Subcutaneous abdominal adipose tissue (tissue), 5 donors: ENCODE measurements at regions not wholly inside any gene's neighbourhood (a gene's known extent, or its start where the extent isn't known, plus 50 kb on each side); places are given as distances from the start of the nearest gene placed in this dataset.
"Not testable (repeated sequence)": the region's sequence is repeated elsewhere in the genome, so short reads cannot be mapped to it uniquely, and the experiment has no call there.

Experiments used
- H3K27ac ChIP-seq: one replicate; pipeline ENCODE4 v1.7.0; 2013; ENCODE audit warnings: low read depth, mild to moderate bottlenecking, inconsistent platforms, low read length, moderate library complexity
- H3K27me3 ChIP-seq, 5 donors: one replicate each; pipeline ENCODE4 v1.7.0; 2013; ENCODE audit warnings: low read length in 5 of 5, inconsistent platforms in 1 of 5; ENCODE audit not compliant: control insufficient read depth in 5 of 5, insufficient read depth in 4 of 5
- H3K36me3 ChIP-seq, 5 donors: one replicate each; pipeline ENCODE4 v1.7.0; 2013; ENCODE audit warnings: low read length in 5 of 5; ENCODE audit not compliant: control insufficient read depth in 5 of 5, insufficient read depth in 5 of 5
- H3K4me1 ChIP-seq, 5 donors: one replicate each; pipeline ENCODE4 v1.7.0; 2013; ENCODE audit warnings: low read length in 5 of 5, mild to moderate bottlenecking in 3 of 5, moderate library complexity in 1 of 5; ENCODE audit not compliant: control insufficient read depth in 5 of 5, insufficient read depth in 5 of 5
- H3K4me3 ChIP-seq, 5 donors: one replicate each; pipeline ENCODE4 v1.7.0; 2013; ENCODE audit warnings: low read length in 5 of 5, low read depth in 1 of 5
- H3K9ac ChIP-seq, 5 donors: one replicate each; pipeline ENCODE4 v1.7.0; 2013; ENCODE audit warnings: low read length in 5 of 5, mild to moderate bottlenecking in 4 of 5, moderate library complexity in 3 of 5
- H3K9me3 ChIP-seq, 5 donors: one replicate each; pipeline ENCODE4 v1.7.0; 2013; ENCODE audit warnings: low read length in 5 of 5; ENCODE audit not compliant: control insufficient read depth in 5 of 5
- donor health status: healthy.
- donor health status: healthy.
- donor health status: healthy.
- donor health status: healthy.
- donor health status: healthy.

DNA sequence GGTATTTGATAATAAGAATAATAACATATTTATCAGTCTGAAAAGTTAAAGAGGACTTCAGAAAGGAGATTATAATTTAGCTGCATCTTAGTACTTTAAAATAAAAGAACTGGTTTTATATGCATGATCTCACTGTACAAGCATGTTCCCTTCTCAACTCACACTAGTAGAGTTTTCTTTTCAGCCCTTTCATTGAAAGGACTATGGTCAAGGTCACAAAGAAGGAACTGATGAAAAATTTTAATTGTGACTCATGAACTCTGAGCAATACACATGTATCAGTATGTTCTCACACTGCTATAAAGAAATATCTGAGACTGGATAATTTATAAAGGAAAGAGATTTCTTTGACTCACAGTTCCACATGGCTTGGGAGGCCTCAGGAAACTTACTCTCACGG is 73.7 kb upstream of the NDST4 start:
- H3K27me3 ChIP-seq: no peaks in the 10 kb centered on the region

DNA sequence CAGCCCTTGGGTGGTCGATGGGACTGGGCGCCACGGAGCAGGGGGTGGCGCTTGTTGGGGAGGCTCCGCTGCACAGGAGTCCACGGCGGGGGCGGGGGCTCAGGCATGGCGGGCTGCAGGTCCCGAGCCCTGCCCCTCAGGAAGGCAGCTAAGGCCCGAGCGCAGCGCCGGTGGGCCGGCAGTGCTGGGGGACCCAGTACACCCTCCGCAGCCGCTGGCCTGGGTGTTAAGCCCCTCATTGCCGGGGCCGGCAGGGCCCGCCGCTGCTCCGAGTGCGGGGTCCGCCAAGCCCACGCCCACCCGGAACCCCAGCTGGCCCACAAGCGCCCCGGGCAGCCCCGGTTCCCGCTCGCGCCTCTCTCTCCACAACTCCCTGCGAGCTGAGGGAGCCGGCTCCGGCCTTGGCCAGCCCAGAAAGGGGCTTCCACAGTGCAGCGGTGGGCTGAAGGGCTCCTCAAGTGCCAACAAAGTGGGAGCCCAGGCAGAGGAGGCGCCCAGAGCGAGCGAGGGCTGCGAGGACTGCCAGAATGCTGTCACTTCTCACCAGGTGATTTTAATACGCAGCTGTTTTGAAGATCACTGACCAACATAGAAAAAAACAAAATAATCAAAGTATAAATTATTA is 66.1 kb upstream of the NDST4 start:
- not testable (repeated sequence) for H3K36me3 ChIP-seq, H3K27ac ChIP-seq, H3K4me1 ChIP-seq, H3K9me3 ChIP-seq, H3K27me3 ChIP-seq, H3K9ac ChIP-seq, H3K4me3 ChIP-seq

More for the DNA sequence above, 73.7 kb upstream of the NDST4 start:
- H3K27ac ChIP-seq: no peak overlapping the region
- H3K4me3 ChIP-seq: no peak overlapping the region
- H3K9ac ChIP-seq: no peak overlapping the region
- H3K4me1 ChIP-seq: no peaks in the 10 kb centered on the region
- H3K9me3 ChIP-seq: peaks cover 0 to 3% (median 0%) of the 10 kb centered on the region in 5 donors
- no peaks in the 10 kb centered on the region for H3K36me3 ChIP-seq

DNA sequence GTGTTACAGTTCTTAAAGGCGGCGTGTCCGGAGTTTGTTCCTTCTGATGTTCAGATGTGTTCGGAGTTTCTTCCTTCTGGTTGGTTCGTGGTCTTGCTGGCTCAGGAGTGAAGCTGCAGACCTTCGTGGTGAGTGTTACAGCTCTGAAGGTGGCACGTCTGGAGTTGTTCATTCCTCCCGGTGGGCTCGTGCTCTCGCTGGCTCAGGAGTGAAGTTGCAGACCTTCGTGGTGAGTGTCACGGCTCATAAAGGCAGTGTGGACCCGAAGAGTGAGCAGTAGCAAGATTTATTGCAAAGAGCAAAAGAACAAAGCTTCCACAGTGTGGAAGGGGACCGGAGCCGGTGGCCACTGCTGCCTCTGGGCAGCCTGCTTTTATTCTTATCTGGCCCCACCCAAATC is 65.3 kb upstream of the NDST4 start:
- not testable (repeated sequence) for H3K4me1 ChIP-seq, H3K27me3 ChIP-seq, H3K36me3 ChIP-seq, H3K9me3 ChIP-seq, H3K27ac ChIP-seq, H3K4me3 ChIP-seq, H3K9ac ChIP-seq

DNA sequence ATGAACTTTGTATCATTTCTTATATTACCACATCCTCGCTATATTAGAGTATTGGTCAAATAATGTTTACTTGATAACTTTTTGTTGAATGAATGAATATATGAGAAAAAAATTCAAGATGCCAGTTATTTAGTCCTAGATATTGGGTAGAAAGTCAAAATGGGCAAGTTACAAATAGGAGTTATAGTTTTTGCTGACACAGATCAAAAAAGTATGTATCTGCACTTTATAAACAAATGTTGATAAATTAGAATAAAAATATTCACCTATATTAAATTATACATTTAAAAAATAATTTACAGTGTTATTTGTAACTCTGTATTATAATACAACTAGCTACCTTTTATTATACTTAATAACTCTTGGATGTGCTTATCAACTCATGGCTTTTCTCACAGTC is 57.8 kb upstream of the NDST4 start:
- Histone ChIP-seq H3K9ac (no peak overlapping the region), H3K4me3 (no peak overlapping the region), H3K4me1 (no peaks in the 10 kb centered on the region), H3K9me3 (no peaks in the 10 kb centered on the region), H3K36me3 (no peaks in the 10 kb centered on the region), H3K27me3 (no peaks in the 10 kb centered on the region), H3K27ac (no peak overlapping the region)

DNA sequence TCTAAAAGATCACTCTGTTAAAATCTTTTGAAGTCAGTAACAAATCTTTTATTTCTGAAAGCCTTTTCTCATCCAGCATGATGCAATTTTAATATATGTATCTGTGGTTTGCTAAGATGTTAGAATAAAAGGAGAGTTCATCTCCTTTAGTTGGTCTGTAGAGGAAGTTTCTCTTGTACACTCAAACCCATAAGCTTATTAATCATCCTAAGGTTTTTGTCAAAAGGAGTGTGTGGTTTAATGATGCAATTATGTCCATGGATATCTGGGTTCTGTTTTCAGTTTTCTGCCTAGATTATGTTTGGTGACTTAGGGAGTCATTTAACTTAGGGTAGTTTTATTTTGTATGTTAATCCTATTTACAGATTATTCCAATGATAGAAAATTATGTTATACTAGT is 52.1 kb upstream of the NDST4 start:
- no peaks in the 10 kb centered on the region for H3K36me3 ChIP-seq
- no peaks in the 10 kb centered on the region for H3K27me3 ChIP-seq
- H3K27ac ChIP-seq: no peak overlapping the region
- H3K9ac ChIP-seq: no peak overlapping the region
- no peak overlapping the region for H3K4me3 ChIP-seq
- no peaks in the 10 kb centered on the region for H3K4me1 ChIP-seq
- H3K9me3 ChIP-seq: no peaks in the 10 kb centered on the region
